ENCODE measurements at regions not wholly inside any gene's neighbourhood (a gene's known extent, or its start where the extent isn't known, plus 50 kb on each side); places are given as distances from the start of the nearest gene placed in this dataset.

DNA sequence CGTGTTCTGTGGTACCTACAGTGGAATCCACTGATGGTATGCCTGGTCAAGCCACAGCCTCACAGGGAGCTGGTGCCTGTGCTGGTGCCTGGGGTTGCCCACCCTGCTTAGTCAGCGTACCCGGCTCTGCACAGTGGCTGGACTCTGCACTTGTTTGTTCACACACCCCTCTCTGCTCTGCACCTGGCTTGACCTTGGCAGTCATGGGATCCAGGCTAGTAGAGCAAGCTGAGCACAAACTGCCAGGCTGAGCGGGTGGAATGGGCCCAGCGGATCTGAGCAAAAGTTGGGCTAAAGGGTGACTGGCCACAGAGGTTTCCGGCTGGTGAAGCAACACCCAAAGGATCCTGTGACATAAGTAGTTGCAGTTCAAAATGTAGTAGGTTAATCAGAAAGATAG, 163.5 kb downstream of the CDH19 start:
- H3K4me3 ChIP-seq (replicated peaks; ENCODE audit: low read depth, low read length), result no peak overlapping the region
- no peak for DNase-seq (ENCODE audit: low read depth)
- TF ChIP-seq, protein P1, sequence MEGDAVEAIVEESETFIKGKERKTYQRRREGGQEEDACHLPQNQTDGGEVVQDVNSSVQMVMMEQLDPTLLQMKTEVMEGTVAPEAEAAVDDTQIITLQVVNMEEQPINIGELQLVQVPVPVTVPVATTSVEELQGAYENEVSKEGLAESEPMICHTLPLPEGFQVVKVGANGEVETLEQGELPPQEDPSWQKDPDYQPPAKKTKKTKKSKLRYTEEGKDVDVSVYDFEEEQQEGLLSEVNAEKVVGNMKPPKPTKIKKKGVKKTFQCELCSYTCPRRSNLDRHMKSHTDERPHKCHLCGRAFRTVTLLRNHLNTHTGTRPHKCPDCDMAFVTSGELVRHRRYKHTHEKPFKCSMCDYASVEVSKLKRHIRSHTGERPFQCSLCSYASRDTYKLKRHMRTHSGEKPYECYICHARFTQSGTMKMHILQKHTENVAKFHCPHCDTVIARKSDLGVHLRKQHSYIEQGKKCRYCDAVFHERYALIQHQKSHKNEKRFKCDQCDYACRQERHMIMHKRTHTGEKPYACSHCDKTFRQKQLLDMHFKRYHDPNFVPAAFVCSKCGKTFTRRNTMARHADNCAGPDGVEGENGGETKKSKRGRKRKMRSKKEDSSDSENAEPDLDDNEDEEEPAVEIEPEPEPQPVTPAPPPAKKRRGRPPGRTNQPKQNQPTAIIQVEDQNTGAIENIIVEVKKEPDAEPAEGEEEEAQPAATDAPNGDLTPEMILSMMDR (IDR thresholded peaks at IDR 0.05; ENCODE audit: low read length, missing control alignments), result no peak

DNA sequence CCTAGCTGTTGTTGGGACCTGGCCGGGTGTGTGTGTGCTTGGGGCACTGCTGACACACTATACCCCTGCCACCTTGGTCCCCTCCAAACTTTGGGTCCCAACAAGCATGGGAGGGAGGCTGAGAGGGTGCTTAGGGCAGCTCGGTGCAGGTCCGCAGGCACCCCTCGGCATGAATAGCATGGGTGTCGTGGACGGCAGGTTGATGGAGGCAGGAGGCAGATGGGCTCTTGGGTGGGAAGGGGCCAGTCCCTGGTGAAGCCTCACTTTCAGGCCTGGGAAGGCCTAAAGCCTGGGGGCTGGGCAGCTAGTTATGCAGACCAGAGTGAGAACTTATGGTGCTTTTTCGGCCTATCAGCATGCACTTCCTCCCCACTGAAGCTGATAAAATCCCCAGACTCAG, 164.2 kb downstream of the CDH19 start:
- no peak for DNase-seq (ENCODE audit: low read depth)
- no peak overlapping the region for H3K4me3 ChIP-seq (replicated peaks; ENCODE audit: low read depth, low read length)
- TF ChIP-seq, protein P1 (IDR thresholded peaks at IDR 0.05; ENCODE audit: low read length, missing control alignments), result no peak

DNA sequence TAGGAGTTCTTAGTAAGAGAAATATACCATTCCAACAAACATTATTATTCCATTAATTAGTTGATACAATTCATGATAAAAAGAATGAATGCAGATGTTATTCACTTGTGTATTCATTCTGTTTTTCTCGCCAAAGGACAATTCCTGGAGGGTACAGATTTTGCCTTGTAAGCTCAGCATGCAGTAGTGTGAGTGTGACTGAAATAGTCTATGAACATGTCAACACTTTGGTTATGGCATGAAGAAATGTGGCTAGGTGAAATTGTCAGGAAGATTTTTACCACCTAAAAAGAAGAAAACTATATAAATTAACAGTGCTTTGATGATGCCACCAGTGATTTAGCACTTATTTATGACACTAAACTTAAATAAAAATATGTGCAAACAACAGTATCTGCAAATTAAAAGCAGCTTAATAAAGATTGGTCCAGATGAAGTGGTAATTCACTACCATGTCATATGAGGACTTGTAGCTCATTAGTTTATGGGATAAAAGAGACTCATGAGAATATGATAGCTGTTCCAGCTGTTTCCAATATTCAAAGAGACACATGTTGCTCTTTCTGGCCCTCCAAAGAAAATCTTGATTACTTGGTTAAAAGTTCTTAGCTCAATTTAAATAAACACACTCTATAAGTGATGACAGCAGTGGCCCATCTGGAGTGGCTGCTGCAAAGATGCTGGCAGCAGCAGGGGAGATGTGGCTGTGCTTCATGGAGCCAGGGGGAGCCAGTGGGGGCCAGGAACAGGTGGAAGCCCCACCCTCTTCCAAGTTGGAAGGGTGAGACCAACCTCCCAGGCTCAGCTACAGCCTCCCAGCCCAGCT, 165.0 kb downstream of the CDH19 start:
- H3K4me3 ChIP-seq (replicated peaks; ENCODE audit: low read depth, low read length), result no peak overlapping the region

DNA sequence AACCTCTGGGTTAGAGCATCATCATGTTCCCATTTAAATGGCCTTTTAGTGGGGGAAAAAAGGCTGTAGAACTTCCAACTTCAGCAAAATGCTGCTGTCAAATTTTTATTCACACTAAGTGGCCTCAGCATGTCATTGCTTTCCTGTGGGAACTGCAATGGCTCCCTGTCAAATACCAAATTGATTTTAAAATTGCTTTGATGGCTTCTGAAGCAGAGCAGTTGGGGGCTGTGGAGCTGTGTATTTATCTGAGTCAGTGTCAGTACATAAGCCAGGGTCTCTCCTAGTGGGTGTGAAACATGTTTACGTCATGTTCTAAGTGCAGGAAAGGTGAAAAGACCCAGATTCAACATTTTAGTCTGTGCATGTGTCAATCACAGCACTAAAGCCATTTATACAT, 171.3 kb downstream of the CDH19 start:
- DNase-seq (ENCODE audit: low read depth), result no peak
- H3K4me3 ChIP-seq (replicated peaks; ENCODE audit: low read depth, low read length), result no peak overlapping the region
- TF ChIP-seq, protein P1 (IDR thresholded peaks at IDR 0.05; ENCODE audit: low read length, missing control alignments), result no peak

More for the DNA sequence above, 165.0 kb downstream of the CDH19 start:
- DNase-seq (ENCODE audit: low read depth), result no peak
- TF ChIP-seq, protein P1 (IDR thresholded peaks at IDR 0.05; ENCODE audit: low read length, missing control alignments), result no peak

DNA sequence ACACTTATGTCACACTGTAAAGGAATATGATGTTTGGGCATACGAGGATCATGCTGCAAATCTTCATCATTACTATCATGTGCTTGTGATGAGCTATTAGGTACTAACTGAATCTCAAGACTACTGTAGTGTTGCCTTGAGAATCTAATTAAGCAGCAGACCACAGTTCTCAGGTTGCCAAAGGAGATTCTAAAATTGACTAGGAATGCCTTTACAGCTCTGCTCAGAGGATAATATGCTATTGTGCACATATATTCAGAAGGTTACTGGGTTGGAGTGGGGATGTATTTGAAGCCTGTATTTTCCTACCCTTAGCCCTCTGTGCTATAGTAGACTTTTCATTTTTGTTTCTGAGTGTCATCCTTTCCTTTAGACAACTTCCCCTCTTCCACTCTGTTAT, 175.1 kb downstream of the CDH19 start:
- TF ChIP-seq, protein P1 (IDR thresholded peaks at IDR 0.05; ENCODE audit: low read length, missing control alignments), result no peak
- no peak overlapping the region for H3K4me3 ChIP-seq (replicated peaks; ENCODE audit: low read depth, low read length)
- DNase-seq (ENCODE audit: low read depth), result no peak

DNA sequence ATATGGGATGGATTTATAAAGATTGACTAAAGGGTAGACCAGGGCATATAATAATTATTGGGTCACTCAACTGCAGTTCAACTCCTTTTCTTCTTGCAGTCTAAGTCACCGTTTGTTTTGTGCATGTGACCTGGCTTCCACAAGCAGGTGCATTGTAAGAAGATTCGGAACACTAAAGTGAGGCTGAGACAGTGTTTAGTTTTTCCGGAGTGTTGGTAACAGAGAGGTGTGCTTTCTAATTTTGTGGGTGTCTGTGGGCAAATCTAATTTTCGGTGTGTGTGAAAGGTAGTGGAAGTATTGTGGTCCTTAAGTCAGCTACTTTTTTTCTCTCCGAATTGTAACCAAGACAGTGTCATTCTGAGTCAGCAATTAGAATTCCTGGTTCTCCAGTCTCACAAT, 184.5 kb downstream of the CDH19 start:
- no peak overlapping the region for H3K4me3 ChIP-seq (replicated peaks; ENCODE audit: low read depth, low read length)
- TF ChIP-seq, protein P1 (IDR thresholded peaks at IDR 0.05; ENCODE audit: low read length, missing control alignments), result no peak
- DNase-seq (ENCODE audit: low read depth), result no peak

DNA sequence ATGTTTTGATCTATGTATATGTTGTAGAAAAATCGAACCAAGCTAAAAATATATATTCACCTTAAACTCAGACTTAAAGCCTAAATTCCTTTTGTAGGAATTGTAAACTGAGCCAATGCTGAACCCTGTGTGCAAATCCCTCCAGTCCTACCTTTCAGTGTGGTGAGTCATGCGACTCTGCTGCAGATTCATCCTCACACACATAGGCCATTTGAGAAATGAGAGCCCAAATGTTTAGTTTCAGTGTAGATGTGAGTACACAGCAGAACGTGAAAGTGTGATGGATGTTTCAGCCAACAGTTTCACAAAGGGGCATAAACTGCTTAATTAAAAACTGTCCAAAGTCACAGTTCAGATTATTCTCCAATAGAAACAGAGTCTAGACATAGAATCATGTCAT, 193.2 kb downstream of the CDH19 start:
- DNase-seq (ENCODE audit: low read depth), result no peak
- H3K4me3 ChIP-seq (replicated peaks; ENCODE audit: low read depth, low read length), result no peak overlapping the region
- TF ChIP-seq, protein P1 (IDR thresholded peaks at IDR 0.05; ENCODE audit: low read length, missing control alignments), result no peak
